Stimulated activated CD8-positive, alpha-beta memory T cell treated with anti-CD3 and anti-CD28 coated beads, Interleukin-12 subunit alpha, Interleukin-12 subunit beta, amount 100 ng/mL, for 1 hour (primary cell): ENCODE measurements at regions not wholly inside any gene's neighbourhood (a gene's known extent, or its start where the extent isn't known, plus 50 kb on each side); places are given as distances from the start of the nearest gene placed in this dataset.
"Not testable (repeated sequence)": the region's sequence is repeated elsewhere in the genome, so short reads cannot be mapped to it uniquely, and the experiment has no call there.

ENCODE experiments used
- DNase-seq: peaks from one replicate; pipeline ENCODE4 v3.0.0-alpha.2; 2020; ENCODE audit warnings: low read depth

DNA sequence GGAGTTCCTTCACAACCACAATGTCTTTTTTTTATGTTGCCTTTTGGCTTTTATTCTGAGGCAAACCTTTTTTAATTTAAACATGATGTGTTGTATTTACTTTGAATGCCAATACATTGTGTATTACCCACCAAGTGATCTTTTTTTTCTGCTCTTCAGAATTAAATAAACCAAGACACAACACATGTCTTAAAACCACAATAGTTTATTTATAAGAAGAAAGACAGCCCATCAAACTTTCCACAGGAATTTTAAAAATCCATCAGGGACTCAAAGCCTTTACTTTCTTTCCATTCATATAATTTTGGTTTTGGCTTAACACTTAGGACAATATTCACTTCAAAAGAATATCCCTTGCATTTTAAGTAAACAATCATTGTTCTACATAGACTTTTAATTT is 321.8 kb upstream of the MEF2C start:
- DNase-seq = no peak

GRCh38 chr5:89203611-89204010 is 320.6 kb upstream of the MEF2C start:
- no peak for DNase-seq

GRCh38 chr5:89200899-89201298 is 317.9 kb upstream of the MEF2C start:
- no peak for DNase-seq

GRCh38 chr5:89199306-89199705 is 316.3 kb upstream of the MEF2C start:
- no peak for DNase-seq

DNA sequence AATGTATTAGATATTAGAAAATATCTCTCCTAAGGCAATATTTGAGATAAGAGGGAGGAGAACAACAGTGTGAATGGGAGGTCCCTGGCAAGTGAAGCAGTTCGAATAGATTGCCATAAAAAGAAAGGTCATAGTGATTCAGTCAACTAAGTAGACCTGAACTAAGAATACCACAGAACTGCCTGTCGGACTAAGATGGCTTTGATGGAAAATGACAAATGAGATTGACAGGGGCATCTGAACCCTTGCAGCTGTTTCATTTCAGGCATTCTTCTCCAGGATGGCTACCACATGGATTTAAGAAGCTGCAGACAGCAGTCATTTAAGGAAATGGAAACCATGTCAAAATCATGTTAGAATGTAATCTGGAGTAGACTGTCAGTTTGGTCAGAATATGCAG is 308.4 kb upstream of the MEF2C start:
- DNase-seq = no peak

DNA sequence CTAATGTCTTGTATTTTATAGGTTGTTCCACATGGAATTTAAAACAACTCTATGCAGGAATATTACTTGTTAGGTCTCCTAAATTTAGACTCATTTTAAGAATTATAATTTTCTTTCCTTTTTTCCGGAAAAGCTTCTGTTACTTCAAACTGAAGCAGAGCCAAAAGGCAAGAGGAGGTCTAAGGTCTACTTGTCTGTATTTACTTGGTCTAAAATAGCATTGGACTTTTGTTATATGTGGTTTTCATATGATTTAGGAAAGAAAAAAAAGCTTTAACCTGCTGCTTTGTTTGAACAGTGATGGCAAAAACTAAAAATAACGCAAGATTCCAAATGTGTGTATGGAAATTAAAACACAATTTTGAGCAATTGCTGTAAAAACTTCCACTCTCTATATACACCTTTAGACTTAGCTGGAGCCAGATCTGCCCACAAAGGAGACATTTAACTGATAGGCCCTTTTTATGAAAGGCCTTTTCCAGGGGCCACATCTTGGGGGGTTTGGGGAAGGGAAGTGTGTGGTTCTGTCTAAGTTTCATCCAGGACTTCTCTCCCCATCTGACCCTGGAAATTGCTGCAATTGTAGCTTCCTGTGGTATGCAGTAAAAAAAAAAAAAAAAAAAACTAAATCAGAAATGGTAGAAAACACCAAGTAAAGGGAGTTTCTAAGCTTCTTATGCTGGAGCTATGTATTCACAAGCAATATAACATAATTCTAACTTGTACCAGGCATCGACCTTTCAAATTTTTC is 307.7 kb upstream of the MEF2C start:
- no peak for DNase-seq

DNA sequence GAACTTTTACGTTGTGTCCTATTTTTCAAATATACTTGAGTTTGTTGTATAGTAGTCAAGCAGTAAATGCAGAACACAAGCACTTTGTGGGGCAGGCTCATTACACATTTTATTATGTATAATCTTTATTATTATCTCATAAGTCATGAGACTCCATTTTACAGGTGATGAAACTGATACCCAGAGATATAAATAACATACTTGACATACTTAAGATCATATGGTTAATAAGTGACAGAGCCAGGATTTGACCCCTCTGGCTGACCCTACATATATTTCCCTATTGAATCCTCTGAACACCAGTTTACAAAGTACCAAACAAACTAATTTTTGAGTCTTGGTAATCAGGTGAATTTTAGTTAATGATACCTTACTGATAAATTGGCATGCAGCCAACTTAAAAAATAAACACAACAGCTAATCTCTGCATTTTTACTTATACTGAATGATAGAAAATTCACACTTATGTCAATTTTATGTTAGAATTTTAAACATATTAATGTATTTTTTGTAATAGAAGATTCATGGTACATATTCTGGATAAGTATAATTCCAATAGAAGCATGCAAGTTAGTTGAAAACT is 305.0 kb upstream of the MEF2C start:
- no peak for DNase-seq

DNA sequence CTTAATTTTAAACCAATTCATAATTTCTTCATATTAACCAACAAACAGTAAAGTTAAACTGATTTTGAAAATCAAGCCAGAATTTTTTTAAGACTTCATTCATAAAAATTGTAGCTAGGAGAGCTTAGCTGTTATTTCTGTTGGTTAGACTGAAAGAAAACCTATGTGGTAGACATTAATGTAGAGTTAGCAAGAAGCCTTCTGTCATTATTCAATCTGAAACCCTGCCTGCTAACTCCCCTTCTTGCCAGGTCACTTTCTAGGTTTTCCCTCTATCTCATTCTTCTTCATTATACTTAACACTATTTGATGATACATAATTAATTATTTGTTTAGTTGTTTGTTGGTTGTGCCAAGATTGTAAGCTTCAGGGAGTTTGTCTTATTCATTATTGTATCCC is 304.3 kb upstream of the MEF2C start:
- no peak for DNase-seq

GRCh38 chr5:89181546-89181945 is 298.6 kb upstream of the MEF2C start:
- DNase-seq = no peak

DNA sequence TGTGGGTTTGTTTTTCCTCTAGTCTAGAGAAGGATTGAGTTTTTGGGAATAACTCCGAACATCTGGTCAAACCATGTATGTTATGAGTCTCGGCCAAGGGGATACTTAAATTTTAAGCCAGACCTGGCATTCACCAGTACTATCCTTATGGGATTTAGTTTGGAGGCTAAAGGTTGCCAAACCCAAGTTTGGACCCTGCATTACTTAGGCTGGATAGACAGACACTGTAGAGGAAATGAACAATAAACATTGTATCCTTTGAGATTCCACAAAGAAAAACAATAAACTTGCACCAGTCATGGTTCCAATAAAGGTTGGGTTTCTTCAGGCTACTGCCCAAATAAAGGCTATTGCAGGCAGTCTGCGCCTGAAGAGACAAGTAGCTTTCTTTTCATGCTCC is 296.7 kb upstream of the MEF2C start:
- no peak for DNase-seq

DNA sequence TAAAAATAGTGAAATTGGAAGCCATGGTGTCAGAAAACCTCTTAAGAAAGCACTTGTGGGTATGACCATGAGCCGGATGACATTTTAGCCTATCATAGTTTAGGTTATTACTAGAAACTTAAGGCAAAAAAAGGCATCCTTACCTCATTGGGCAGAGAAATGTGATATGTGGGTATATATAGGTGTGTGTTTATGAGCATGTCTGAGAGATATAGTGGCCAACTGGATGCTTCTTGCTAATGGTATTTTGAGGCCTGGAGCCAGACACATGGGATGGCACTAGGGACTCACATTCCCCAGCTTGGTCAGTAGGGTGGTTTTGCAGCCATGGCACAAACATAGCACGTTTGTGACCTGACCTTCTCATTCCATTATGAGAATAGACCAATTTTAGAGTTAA is 295.6 kb upstream of the MEF2C start:
- DNase-seq = no peak

GRCh38 chr5:89173528-89173927 is 290.5 kb upstream of the MEF2C start:
- DNase-seq = no peak

DNA sequence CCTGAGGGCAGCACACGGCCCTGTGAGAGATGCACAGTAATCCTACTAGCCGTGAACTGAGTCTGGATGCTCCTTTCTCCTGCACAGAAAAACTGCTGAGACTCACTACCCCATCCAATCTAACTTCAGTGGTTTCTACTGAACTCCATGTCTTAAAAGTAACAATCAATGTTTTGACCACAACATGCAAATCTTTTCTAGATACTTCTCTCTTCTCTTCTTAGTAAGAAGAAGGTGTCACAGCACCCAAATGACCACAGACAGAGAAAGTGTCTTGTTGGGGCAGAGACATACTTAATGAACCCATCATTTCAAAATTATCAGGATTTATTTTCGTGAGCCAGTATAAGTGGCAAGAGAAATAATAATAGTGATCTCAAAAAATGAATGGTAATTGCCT is 285.8 kb upstream of the MEF2C start:
- no peak for DNase-seq

DNA sequence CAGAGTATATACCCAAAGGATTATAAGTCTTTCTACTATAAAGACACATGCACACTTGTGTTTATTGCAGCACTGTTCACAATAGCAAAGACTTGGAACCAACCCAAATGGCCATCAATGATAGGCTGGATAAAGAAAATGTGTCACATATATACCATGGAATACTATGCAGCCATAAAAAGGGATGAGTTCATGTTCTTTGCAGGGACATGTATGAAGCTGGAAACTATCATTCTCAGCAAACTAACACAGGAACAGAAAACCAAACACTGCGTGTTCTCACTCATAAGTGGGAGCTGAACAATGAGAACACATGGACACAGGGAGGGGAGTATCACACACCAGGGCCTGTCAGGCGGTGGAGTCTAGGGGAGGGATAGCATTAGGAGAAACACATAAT is 281.7 kb upstream of the MEF2C start:
- not testable (repeated sequence) for DNase-seq

DNA sequence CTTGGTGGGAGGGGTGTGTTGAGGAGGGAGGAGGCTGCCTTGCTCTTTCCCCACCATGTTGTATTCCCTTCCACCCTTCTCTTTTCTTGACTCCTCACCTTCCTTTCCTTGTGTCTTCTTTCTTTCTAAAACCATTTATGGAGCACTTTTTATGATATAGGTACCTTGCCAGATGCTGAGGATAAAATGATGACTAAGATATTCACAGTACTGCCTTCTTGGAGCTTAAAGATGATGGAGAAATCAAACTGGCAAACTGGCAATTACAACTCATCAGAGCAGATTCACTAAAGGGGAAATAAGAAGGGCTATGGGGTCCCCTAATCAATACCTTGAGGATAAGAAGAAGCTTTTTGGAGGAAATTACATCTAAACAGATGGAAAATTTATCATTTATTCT is 273.2 kb upstream of the MEF2C start:
- no peak for DNase-seq

- DNase-seq = no peak
Measured at GRCh38 chr5:89147031-89147430, 264.0 kb upstream of the MEF2C start.

GRCh38 chr5:89137148-89137547 is 254.2 kb upstream of the MEF2C start:
- no peak for DNase-seq

DNA sequence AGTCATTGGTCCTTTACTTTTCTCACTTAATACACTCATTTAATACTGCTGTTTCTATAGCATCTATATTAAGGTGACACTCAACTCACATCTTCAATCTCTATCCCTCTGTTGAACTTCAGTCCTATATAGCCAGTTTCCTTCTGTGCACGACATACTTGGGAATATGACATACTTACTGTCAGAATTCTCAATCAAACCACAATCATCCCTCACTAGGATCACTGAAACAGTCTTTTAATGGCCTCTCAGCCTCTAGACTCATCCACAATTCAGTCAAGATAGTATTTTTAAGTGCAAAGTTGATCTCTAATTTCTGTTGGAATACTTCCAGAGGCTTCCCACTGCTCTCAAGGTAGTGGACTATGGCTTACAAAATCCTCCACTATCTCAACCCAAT is 251.0 kb upstream of the MEF2C start:
- DNase-seq = no peak

- DNase-seq = no peak
Measured at GRCh38 chr5:89133129-89133528, 250.1 kb upstream of the MEF2C start.

DNA sequence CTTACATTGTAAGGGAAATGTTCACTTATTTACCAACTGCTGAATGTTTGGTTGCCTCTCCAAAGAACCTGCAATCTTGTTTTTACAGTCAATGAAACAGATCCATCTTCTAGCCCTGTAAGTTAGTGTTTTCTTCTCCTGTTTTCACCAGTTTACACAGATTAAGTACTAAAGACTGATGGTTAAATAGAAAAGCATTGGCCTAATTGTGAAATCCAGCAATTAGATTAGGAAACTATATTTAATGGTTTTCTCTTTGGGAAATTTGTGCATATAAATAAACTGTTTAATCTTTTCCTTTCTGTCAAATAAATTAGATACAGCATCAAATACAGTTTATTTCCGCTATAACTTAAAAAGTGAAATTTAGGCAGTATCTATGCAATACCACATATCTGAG is 247.9 kb upstream of the MEF2C start:
- no peak for DNase-seq

- DNase-seq = no peak
Measured at GRCh38 chr5:89129941-89130340, 247.0 kb upstream of the MEF2C start.

GRCh38 chr5:89128906-89129625 is 246.1 kb upstream of the MEF2C start:
- no peak for DNase-seq

GRCh38 chr5:89128092-89128491 is 245.1 kb upstream of the MEF2C start:
- DNase-seq = no peak

- DNase-seq = no peak
Measured at GRCh38 chr5:89127191-89127590, 244.2 kb upstream of the MEF2C start.
